NOMO-1 treated with DMSO at 0.1 percent for 48 hours (cell line): ENCODE measurements at regions not wholly inside any gene's neighbourhood (a gene's known extent, or its start where the extent isn't known, plus 50 kb on each side); places are given as distances from the start of the nearest gene placed in this dataset.
"Not testable (repeated sequence)": the region's sequence is repeated elsewhere in the genome, so short reads cannot be mapped to it uniquely, and the experiment has no call there.

ENCODE experiments used
- DNase-seq: peaks from one replicate; lab custom pipeline; 2025; ENCODE audit not compliant: unreplicated experiment; lab: John Stamatoyannopoulos, UW

GRCh38 chr11:97620007-97620406, 1230.2 kb downstream of the JRKL start:
- no peak for DNase-seq

GRCh38 chr11:97621282-97621681, 1231.5 kb downstream of the JRKL start:
- no peak for DNase-seq

- DNase-seq = no peak
Observed at GRCh38 chr11:97622795-97623194, 1233.0 kb downstream of the JRKL start.

- not testable (repeated sequence) for DNase-seq
Observed at GRCh38 chr11:97636741-97637140, 1246.9 kb downstream of the JRKL start.

- DNase-seq = no peak
Observed at GRCh38 chr11:97637701-97638100, 1247.9 kb downstream of the JRKL start.

- DNase-seq = no peak
Observed at GRCh38 chr11:97638641-97639224, 1248.9 kb downstream of the JRKL start.

GRCh38 chr11:97641988-97642387, 1252.2 kb downstream of the JRKL start:
- no peak for DNase-seq

GRCh38 chr11:97645736-97646135, 1255.9 kb downstream of the JRKL start:
- DNase-seq = no peak

GRCh38 chr11:97656356-97656755, 1266.5 kb downstream of the JRKL start:
- DNase-seq = no peak

- DNase-seq = no peak
Observed at GRCh38 chr11:97657852-97658251, 1268.0 kb downstream of the JRKL start.

- DNase-seq = no peak
Observed at GRCh38 chr11:97667057-97667456, 1277.2 kb downstream of the JRKL start.

GRCh38 chr11:97683733-97684132, 1293.9 kb downstream of the JRKL start:
- no peak for DNase-seq

GRCh38 chr11:97684486-97685439, 1295.0 kb downstream of the JRKL start:
- DNase-seq = no peak

GRCh38 chr11:97685695-97686094, 1295.9 kb downstream of the JRKL start:
- no peak for DNase-seq

- DNase-seq = no peak
Observed at GRCh38 chr11:97687111-97687510, 1297.3 kb downstream of the JRKL start.

- no peak for DNase-seq
Observed at GRCh38 chr11:97691061-97691460, 1301.2 kb downstream of the JRKL start.

- DNase-seq = no peak
Observed at GRCh38 chr11:97702951-97703350, 1313.1 kb downstream of the JRKL start.

- DNase-seq = no peak
Observed at GRCh38 chr11:97703851-97704250, 1314.0 kb downstream of the JRKL start.

- not testable (repeated sequence) for DNase-seq
Observed at GRCh38 chr11:97705441-97705840, 1315.3 kb upstream of the CNTN5 start.

GRCh38 chr11:97717922-97718321, 1302.8 kb upstream of the CNTN5 start:
- no peak for DNase-seq

- no peak for DNase-seq
Observed at GRCh38 chr11:97722065-97722464, 1298.7 kb upstream of the CNTN5 start.

- no peak for DNase-seq
Observed at GRCh38 chr11:97722721-97723120, 1298.0 kb upstream of the CNTN5 start.
